GM19043 (cell line): ENCODE measurements at regions not wholly inside any gene's neighbourhood (a gene's known extent, or its start where the extent isn't known, plus 50 kb on each side); places are given as distances from the start of the nearest gene placed in this dataset.

Experiments used
- ATAC-seq: cut with Tn5 transposase; IDR thresholded peaks from one replicate; pipeline ENCODE4 v1.9.1; 2021; ENCODE audit warnings: low read depth; ENCODE audit not compliant: unreplicated experiment

- ATAC-seq, result no peak
Observed at GRCh38 chr12:24307716-24308335, 358.4 kb upstream of the SOX5 start.

GRCh38 chr12:24307153-24307552 lies 357.7 kb upstream of the SOX5 start:
- ATAC-seq, result no peak

GRCh38 chr12:24306001-24306400 lies 356.5 kb upstream of the SOX5 start:
- no peak for ATAC-seq

- ATAC-seq, result no peak
Observed at GRCh38 chr12:24304285-24304684, 354.8 kb upstream of the SOX5 start.

GRCh38 chr12:24302708-24303107 lies 353.2 kb upstream of the SOX5 start:
- ATAC-seq, result no peak

GRCh38 chr12:24297516-24297915 lies 348.0 kb upstream of the SOX5 start:
- ATAC-seq, result no peak

GRCh38 chr12:24293549-24293948 lies 344.1 kb upstream of the SOX5 start:
- no peak for ATAC-seq

GRCh38 chr12:24287963-24288362 lies 338.5 kb upstream of the SOX5 start:
- no peak for ATAC-seq

- ATAC-seq, result no peak
Observed at GRCh38 chr12:24285448-24285847, 336.0 kb upstream of the SOX5 start.

- no peak for ATAC-seq
Observed at GRCh38 chr12:24281341-24281740, 331.9 kb upstream of the SOX5 start.

- no peak for ATAC-seq
Observed at GRCh38 chr12:24280056-24280842, 330.8 kb upstream of the SOX5 start.

- no peak for ATAC-seq
Observed at GRCh38 chr12:24278832-24279231, 329.4 kb upstream of the SOX5 start.

- ATAC-seq, result no peak
Observed at GRCh38 chr12:24270965-24271364, 321.5 kb upstream of the SOX5 start.

- ATAC-seq, result no peak
Observed at GRCh38 chr12:24270464-24270863, 321.0 kb upstream of the SOX5 start.

GRCh38 chr12:24268663-24269186 lies 319.3 kb upstream of the SOX5 start:
- no peak for ATAC-seq

GRCh38 chr12:24266982-24267381 lies 317.5 kb upstream of the SOX5 start:
- no peak for ATAC-seq

- no peak for ATAC-seq
Observed at GRCh38 chr12:24256684-24257083, 307.2 kb upstream of the SOX5 start.

GRCh38 chr12:24255920-24256665 lies 306.6 kb upstream of the SOX5 start:
- no peak for ATAC-seq

GRCh38 chr12:24252602-24253001 lies 303.1 kb upstream of the SOX5 start:
- no peak for ATAC-seq

- no peak for ATAC-seq
Observed at GRCh38 chr12:24246934-24247333, 297.5 kb upstream of the SOX5 start.

- no peak for ATAC-seq
Observed at GRCh38 chr12:24246376-24246775, 296.9 kb upstream of the SOX5 start.
